GM19035 (cell line): ENCODE measurements at regions not wholly inside any gene's neighbourhood (a gene's known extent, or its start where the extent isn't known, plus 50 kb on each side); places are given as distances from the start of the nearest gene placed in this dataset.

ENCODE experiments used
- ATAC-seq: cut with Tn5 transposase; IDR thresholded peaks from one replicate; pipeline ENCODE4 v1.9.1; 2021; ENCODE audit not compliant: unreplicated experiment

- ATAC-seq, result no peak
Observed at GRCh38 chr22:47804281-47804680, 1041.8 kb downstream of the TBC1D22A start.

GRCh38 chr22:47802421-47802820, 1040.0 kb downstream of the TBC1D22A start:
- ATAC-seq, result no peak

DNA sequence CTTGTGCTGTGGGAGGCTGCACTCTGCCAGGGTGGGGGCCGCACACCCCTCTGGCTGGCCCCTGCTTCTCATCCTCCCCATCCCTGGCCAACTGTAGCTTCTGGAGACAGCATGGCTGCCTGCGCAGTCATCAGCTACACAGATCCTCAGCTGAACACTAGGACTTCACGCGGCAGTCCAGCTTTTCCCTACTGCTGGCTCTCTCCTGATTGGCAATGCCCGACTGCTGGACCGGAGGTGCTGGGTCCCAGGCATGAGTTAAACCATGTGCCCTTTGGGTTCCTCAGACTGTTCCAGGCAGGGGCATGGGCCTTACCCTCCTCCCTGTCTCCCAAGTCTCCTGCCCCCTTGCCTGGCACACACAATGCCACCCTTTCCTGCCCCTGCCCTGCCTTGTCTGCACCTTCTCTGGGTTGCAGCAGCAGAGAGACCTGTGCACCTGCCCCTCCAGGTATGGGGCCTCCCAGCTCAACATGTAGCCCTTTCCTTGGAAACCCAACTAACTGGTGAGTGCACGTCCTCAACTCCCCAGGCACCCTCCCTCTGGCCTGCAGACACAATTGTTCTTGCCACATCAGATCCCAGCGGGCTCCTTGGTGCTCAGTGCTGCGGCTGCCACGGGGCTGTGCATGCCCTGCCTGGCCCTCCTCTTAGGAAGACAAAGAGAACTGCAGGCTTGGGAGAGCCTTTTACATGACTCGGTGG, 1039.2 kb downstream of the TBC1D22A start:
- no peak for ATAC-seq

- no peak for ATAC-seq
Observed at GRCh38 chr22:47798229-47798628, 1035.8 kb downstream of the TBC1D22A start.

GRCh38 chr22:47797342-47797945, 1035.0 kb downstream of the TBC1D22A start:
- no peak for ATAC-seq

- no peak for ATAC-seq
Observed at GRCh38 chr22:47796128-47796908, 1033.9 kb downstream of the TBC1D22A start.

DNA sequence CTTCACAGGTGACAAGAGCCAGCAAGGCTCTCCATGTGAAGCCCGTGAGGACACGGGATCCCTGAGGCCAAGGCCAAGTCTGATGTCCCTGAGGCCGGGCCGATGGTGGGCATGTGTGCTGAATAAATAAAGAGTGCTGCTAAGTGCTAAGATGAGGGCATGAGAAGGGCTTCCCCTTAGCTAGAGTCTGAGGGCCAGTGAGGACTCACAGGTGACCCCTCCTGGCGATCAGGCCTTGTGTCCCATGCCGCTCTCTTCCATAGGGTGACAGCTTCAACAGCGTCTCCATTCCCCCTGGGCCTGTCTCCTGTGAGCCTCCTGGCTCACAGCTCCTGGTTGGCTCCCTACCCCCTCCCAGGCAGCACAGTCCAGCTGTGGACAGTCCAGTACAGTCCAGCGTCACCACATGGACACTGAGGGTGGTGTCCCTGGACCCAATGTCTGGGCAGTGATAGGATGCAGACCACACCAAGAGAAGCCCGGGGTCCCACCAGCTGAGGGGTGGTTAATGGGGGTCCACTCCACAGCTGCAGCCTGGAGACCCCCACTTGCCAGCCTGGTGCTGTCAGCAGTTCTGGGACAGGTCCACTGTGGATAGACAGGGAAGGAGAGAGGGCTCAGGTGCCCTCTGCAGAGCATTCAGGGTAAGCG, 1033.2 kb downstream of the TBC1D22A start:
- no peak for ATAC-seq

GRCh38 chr22:47794851-47795250, 1032.4 kb downstream of the TBC1D22A start:
- no peak for ATAC-seq

- no peak for ATAC-seq
Observed at GRCh38 chr22:47793304-47794101, 1031.1 kb downstream of the TBC1D22A start.

DNA sequence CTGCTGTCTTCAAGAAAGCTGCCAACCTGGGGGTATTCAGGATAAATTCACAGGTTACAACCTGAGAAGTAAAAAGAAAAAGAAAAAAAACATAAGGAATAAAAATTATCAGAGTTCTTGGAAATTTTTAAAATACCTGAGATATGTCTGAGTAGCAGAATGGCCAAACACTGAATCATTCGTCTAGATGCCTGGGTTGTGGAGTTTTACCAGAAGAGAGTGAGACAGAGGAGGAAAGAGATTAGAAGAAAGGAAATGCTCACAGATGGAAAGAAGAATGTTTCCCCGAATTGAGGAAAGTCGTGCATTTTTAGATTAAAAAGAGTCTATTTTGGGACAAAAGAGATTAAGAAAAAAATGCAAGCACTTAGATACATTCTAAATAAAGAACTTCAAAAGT, 1026.7 kb downstream of the TBC1D22A start:
- ATAC-seq, result no peak

- ATAC-seq, result no peak
Observed at GRCh38 chr22:47788461-47788860, 1026.0 kb downstream of the TBC1D22A start.

- ATAC-seq, result no peak
Observed at GRCh38 chr22:47787501-47788227, 1025.2 kb downstream of the TBC1D22A start.

GRCh38 chr22:47786650-47787290, 1024.3 kb downstream of the TBC1D22A start:
- no peak for ATAC-seq

GRCh38 chr22:47784991-47785390, 1022.5 kb downstream of the TBC1D22A start:
- no peak for ATAC-seq

DNA sequence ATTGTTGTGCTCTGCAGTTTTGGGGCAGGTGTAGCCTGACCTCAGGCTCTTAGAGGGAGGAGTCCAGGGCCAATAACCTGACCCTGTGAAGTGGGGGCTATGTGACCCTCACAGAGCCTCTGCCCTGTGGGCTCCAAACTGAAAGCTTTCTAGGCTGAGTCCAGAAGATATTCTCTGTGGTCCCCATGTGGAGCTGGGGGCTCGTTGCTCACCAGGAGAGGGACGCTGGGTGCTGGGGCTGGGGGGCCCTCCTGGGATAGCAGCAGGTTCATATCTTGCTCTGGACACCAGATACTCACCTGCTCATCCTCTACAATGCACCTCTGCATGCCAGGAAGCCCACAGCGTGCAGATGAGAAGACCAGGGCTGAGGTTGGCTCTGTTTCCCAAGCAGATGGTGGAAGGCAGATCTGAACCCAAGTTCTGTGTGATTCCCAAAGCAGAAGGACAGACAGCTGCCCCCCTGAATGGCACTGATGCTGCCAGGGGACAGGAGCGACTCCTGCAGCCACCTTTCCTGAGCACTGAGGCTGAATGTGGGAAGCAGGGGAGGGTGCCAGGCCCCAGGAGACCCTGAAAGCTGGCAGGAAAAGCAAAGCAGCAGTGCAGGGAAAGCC, 1022.0 kb downstream of the TBC1D22A start:
- ATAC-seq, result no peak

- no peak for ATAC-seq
Observed at GRCh38 chr22:47783433-47784366, 1021.2 kb downstream of the TBC1D22A start.

DNA sequence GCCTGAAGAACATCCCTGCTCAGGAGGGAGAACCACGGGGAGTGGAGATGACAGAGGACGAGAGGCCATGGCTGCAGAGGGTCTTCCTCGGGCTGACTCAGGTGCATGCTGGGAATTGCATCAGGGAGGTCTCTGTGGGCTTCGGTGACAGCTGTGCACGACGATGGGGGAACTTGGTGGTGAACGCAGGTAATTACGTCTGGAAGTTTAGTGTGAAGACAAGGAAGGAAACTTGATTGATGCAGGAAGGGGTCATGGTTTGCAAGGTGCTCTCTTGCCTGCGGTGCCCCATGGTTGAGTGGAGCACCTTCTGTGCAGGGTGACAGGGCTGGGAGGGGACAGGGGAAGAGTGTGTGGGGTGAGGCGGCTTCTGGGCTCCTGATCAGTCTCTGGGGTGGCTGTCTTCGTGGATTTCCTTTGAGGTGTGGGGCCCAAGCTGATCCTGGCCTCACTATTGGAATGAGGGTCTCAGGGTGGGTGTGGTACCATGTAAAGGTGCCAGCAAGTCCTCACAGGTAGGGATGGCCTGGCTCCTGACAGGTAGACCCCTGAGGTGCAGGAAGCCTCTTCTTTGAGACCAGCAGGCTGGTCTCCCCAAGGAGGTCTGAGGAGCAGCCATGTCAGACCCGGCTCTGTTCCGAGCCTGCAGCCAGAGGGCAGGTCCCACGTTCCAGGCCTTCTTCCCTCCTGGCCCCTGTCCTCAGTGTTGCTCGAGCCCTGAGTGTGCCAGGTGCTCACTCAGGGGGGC, 1020.1 kb downstream of the TBC1D22A start:
- ATAC-seq, result no peak
